Neural cell (in vitro differentiated cells): ENCODE measurements at regions not wholly inside any gene's neighbourhood (a gene's known extent, or its start where the extent isn't known, plus 50 kb on each side); places are given as distances from the start of the nearest gene placed in this dataset.

Experiments used
- H2AFZ ChIP-seq: fragments of 200-600, 300-800 bp; sonication (generic), shearing (Covaris generic); 2 replicates; pipeline ENCODE4 v1.6.0; 2014; ENCODE audit warnings: low read depth, mild to moderate bottlenecking, antibody characterized with exemption, low read length, moderate library complexity
- H3F3A ChIP-seq: fragments of 200-600 bp; shearing (Covaris generic); 2 replicates; pipeline ENCODE4 v1.6.1; 2016; ENCODE audit warnings: mild to moderate bottlenecking, moderate library complexity, mixed read lengths, antibody characterized with exemption, low read length; ENCODE audit not compliant: insufficient read depth, poor library complexity, severe bottlenecking
- H3K27ac ChIP-seq: fragments of 200-600, 300-800 bp; sonication (generic), shearing (Covaris generic); 2 replicates; pipeline ENCODE4 v1.5.1; 2014; ENCODE audit warnings: mild to moderate bottlenecking, low read length, moderate library complexity
- H3K27me3 ChIP-seq: fragments of 300-800, 200-600 bp; sonication (generic), shearing (Covaris generic); 2 replicates; pipeline ENCODE4 v1.6.0; 2014; ENCODE audit warnings: mild to moderate bottlenecking, low read depth, low read length, moderate library complexity; ENCODE audit not compliant: insufficient read depth
- H3K36me3 ChIP-seq: fragments of 300-800, 200-600 bp; sonication (generic), shearing (Covaris generic); 2 replicates; pipeline ENCODE4 v1.5.1; 2014; ENCODE audit warnings: mild to moderate bottlenecking, antibody characterized with exemption, low read length, moderate library complexity; ENCODE audit not compliant: insufficient read depth
- H3K4me2 ChIP-seq: fragments of 300-800, 200-600 bp; sonication (generic), shearing (Covaris generic); 2 replicates; pipeline ENCODE4 v1.6.0; 2014; ENCODE audit warnings: mild to moderate bottlenecking, low read length
- H3K4me3 ChIP-seq: fragments of 300-800, 200-600 bp; sonication (generic), shearing (Covaris generic); 2 replicates; pipeline ENCODE4 v1.5.1; 2014; ENCODE audit warnings: mild to moderate bottlenecking, low read length, moderate library complexity
- H3K79me2 ChIP-seq: fragments of 200-600 bp; shearing (Covaris generic); replicated peaks from 2 replicates; pipeline ENCODE4 v1.6.0; 2014; ENCODE audit warnings: mild to moderate bottlenecking, low read length, moderate library complexity; ENCODE audit not compliant: insufficient read depth
- H3K9ac ChIP-seq: fragments of 300-800, 200-600 bp; sonication (generic), shearing (Covaris generic); 2 replicates; pipeline ENCODE4 v1.6.1; 2016; ENCODE audit warnings: mild to moderate bottlenecking, low read length, mixed read lengths
- H3K9me2 ChIP-seq: fragments of 200-600 bp; shearing (Covaris generic); 2 replicates; pipeline ENCODE4 v1.6.1; 2016; ENCODE audit warnings: mild to moderate bottlenecking, low read length, mixed read lengths; ENCODE audit not compliant: insufficient read depth
- H3K9me3 ChIP-seq: fragments of 200-600, 300-800 bp; sonication (generic), shearing (Covaris generic); 2 replicates; pipeline ENCODE4 v1.6.1; 2016; ENCODE audit warnings: mild to moderate bottlenecking, mixed run types, low read length, moderate library complexity, mixed read lengths
- H4K20me1 ChIP-seq: fragments of 200-600 bp; shearing (Covaris generic); 2 replicates; pipeline ENCODE4 v1.6.1; 2016; ENCODE audit warnings: mild to moderate bottlenecking, mixed run types; ENCODE audit not compliant: insufficient read depth
- EP300 ChIP-seq: fragments of 450-650 bp; conservative IDR thresholded peaks from 2 replicates; pipeline ENCODE4 v1.6.1; 2014; ENCODE audit warnings: antibody characterized with exemption, mild to moderate bottlenecking, moderate library complexity; ENCODE audit not compliant: poor library complexity, severe bottlenecking
- EZH2 ChIP-seq: fragments of 200-600, 300-800 bp; shearing (Covaris generic), sonication (generic); IDR thresholded peaks from 2 replicates; pipeline ENCODE4 v1.6.1; 2014; ENCODE audit warnings: antibody characterized with exemption, low read length, borderline replicate concordance, mild to moderate bottlenecking; ENCODE audit not compliant: insufficient read depth, poor library complexity, severe bottlenecking
- MXI1 ChIP-seq: fragments of 450-650 bp; conservative IDR thresholded peaks from 2 replicates; pipeline ENCODE4 v1.6.1; 2014; ENCODE audit warnings: antibody characterized with exemption, mild to moderate bottlenecking; ENCODE audit not compliant: poor library complexity, severe bottlenecking
- POLR2AphosphoS5 ChIP-seq: IDR thresholded peaks from 2 replicates; pipeline ENCODE4 v1.6.1; 2012
- RAD21 ChIP-seq: fragments of 450-650 bp; conservative IDR thresholded peaks from 2 replicates; pipeline ENCODE4 v1.6.1; 2014; ENCODE audit warnings: antibody characterized with exemption, mild to moderate bottlenecking, moderate library complexity
- SMC3 ChIP-seq: fragments of 450-650 bp; conservative IDR thresholded peaks from 2 replicates; pipeline ENCODE4 v1.6.1; 2014; ENCODE audit warnings: antibody characterized with exemption, mild to moderate bottlenecking, moderate library complexity; ENCODE audit not compliant: poor library complexity
- TAF1 ChIP-seq: IDR thresholded peaks from 2 replicates; pipeline ENCODE4 v1.6.1; 2012; ENCODE audit warnings: low read depth
- TF ChIP-seq, protein P1 (sequence below): IDR thresholded peaks from 2 replicates; pipeline ENCODE4 v1.6.1; 2012; ENCODE audit warnings: borderline replicate concordance
- TF ChIP-seq, protein P2 (sequence below): fragments of 450-650 bp; IDR thresholded peaks from 2 replicates; pipeline ENCODE4 v1.5.1; 2014; ENCODE audit warnings: antibody characterized with exemption, mild to moderate bottlenecking, moderate library complexity; ENCODE audit not compliant: poor library complexity, severe bottlenecking

DNA sequence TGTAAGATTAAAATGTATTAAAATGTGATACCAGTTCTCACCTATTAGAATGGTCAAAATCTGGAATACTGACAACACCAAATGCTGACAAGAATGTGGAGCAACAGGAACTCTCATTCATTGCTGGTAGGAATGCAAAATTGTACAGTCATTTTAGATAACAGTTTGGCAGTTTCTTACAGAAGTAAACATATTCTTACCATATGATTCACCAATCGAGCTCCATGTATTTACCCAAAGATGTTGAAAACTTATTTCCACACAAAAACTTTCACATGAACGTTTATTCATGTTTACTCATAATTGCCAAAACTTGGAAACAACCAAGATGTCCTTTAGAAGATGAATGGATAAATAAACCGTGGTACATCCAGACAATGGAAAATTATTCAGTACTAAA is 1193.5 kb upstream of the ACVR2A start:
- Histone ChIP-seq H3K4me3 (no peak overlapping the region), H2AFZ (no peak overlapping the region), H3K27me3 (no peaks in the 10 kb centered on the region), H3K27ac (no peak overlapping the region), H3K4me2 (no peak overlapping the region), H3F3A (no peaks in the 10 kb centered on the region), H3K36me3 (no peaks in the 10 kb centered on the region), H3K9ac (no peak overlapping the region), H4K20me1 (no peaks in the 10 kb centered on the region), H3K79me2 (no peaks in the 10 kb centered on the region), H3K9me3 (no peaks in the 10 kb centered on the region), H3K9me2 (no peaks in the 10 kb centered on the region)
- TF ChIP-seq POLR2AphosphoS5 (no peak), TAF1 (no peak), SMC3 (no peak), RAD21 (no peak), EP300 (no peak), EZH2 (no peak), MXI1 (no peak)
- TF ChIP-seq, protein P1, sequence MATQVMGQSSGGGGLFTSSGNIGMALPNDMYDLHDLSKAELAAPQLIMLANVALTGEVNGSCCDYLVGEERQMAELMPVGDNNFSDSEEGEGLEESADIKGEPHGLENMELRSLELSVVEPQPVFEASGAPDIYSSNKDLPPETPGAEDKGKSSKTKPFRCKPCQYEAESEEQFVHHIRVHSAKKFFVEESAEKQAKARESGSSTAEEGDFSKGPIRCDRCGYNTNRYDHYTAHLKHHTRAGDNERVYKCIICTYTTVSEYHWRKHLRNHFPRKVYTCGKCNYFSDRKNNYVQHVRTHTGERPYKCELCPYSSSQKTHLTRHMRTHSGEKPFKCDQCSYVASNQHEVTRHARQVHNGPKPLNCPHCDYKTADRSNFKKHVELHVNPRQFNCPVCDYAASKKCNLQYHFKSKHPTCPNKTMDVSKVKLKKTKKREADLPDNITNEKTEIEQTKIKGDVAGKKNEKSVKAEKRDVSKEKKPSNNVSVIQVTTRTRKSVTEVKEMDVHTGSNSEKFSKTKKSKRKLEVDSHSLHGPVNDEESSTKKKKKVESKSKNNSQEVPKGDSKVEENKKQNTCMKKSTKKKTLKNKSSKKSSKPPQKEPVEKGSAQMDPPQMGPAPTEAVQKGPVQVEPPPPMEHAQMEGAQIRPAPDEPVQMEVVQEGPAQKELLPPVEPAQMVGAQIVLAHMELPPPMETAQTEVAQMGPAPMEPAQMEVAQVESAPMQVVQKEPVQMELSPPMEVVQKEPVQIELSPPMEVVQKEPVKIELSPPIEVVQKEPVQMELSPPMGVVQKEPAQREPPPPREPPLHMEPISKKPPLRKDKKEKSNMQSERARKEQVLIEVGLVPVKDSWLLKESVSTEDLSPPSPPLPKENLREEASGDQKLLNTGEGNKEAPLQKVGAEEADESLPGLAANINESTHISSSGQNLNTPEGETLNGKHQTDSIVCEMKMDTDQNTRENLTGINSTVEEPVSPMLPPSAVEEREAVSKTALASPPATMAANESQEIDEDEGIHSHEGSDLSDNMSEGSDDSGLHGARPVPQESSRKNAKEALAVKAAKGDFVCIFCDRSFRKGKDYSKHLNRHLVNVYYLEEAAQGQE = no peak
- TF ChIP-seq, protein P2, sequence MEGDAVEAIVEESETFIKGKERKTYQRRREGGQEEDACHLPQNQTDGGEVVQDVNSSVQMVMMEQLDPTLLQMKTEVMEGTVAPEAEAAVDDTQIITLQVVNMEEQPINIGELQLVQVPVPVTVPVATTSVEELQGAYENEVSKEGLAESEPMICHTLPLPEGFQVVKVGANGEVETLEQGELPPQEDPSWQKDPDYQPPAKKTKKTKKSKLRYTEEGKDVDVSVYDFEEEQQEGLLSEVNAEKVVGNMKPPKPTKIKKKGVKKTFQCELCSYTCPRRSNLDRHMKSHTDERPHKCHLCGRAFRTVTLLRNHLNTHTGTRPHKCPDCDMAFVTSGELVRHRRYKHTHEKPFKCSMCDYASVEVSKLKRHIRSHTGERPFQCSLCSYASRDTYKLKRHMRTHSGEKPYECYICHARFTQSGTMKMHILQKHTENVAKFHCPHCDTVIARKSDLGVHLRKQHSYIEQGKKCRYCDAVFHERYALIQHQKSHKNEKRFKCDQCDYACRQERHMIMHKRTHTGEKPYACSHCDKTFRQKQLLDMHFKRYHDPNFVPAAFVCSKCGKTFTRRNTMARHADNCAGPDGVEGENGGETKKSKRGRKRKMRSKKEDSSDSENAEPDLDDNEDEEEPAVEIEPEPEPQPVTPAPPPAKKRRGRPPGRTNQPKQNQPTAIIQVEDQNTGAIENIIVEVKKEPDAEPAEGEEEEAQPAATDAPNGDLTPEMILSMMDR = no peak

DNA sequence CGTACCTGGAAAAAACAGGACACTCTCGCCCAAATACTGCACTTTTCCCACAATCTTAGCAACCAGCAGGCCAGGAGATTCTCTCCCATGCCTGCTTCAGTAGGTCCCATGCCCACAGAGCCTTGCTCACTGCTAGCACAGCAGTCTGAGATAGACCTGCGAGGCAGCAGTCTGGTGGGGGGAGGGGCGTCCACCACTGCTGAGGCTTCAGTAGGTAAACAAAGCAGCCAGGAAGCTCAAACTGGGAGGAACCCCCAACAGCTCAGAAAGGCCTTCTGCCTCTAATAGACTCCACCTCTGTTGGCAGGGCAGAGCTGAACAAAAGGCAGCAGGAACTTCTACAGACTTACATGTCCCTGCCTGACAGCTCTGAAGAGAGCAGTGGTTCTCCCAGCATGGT is 1202.8 kb upstream of the ACVR2A start:
- Histone ChIP-seq H4K20me1 (no peaks in the 10 kb centered on the region), H3K79me2 (no peaks in the 10 kb centered on the region), H2AFZ (no peak overlapping the region), H3K9me3 (no peaks in the 10 kb centered on the region), H3K4me2 (no peak overlapping the region), H3K27ac (no peak overlapping the region), H3F3A (no peaks in the 10 kb centered on the region), H3K4me3 (no peak overlapping the region), H3K9me2 (no peaks in the 10 kb centered on the region), H3K36me3 (no peaks in the 10 kb centered on the region), H3K9ac (no peak overlapping the region), H3K27me3 (no peaks in the 10 kb centered on the region)
- TF ChIP-seq POLR2AphosphoS5 (no peak), RAD21 (no peak), MXI1 (no peak), TAF1 (no peak), EZH2 (no peak)
- TF ChIP-seq, protein P1 = no peak
